H9 (cell line): ENCODE measurements at regions not wholly inside any gene's neighbourhood (a gene's known extent, or its start where the extent isn't known, plus 50 kb on each side); places are given as distances from the start of the nearest gene placed in this dataset.

ENCODE experiments used
- DNase-seq: peaks from one replicate; pipeline ENCODE4 v3.0.0-alpha.2; 2017
- H2AFZ ChIP-seq: one replicate; pipeline ENCODE4 v1.6.1; 2013; ENCODE audit warnings: mild to moderate bottlenecking, low read length, control low read depth, moderate library complexity
- H2AK5ac ChIP-seq: 2 replicates; pipeline ENCODE4 v1.6.1; 2013; ENCODE audit warnings: low read length, control low read depth, mixed read lengths; ENCODE audit not compliant: insufficient read length
- H2BK120ac ChIP-seq: one replicate; pipeline ENCODE4 v1.6.1; 2013; ENCODE audit warnings: low read depth, mild to moderate bottlenecking, low read length, control low read depth, inconsistent platforms; ENCODE audit not compliant: poor library complexity, severe bottlenecking
- H2BK12ac ChIP-seq: 2 replicates; pipeline ENCODE4 v1.6.1; 2013; ENCODE audit warnings: low read length, control low read depth, mixed read lengths, low read depth; ENCODE audit not compliant: insufficient read length
- H2BK15ac ChIP-seq: 2 replicates; pipeline ENCODE4 v1.6.1; 2013; ENCODE audit warnings: low read depth, low read length, control low read depth
- H2BK20ac ChIP-seq: one replicate; pipeline ENCODE4 v1.6.1; 2013; ENCODE audit warnings: low read depth, mild to moderate bottlenecking, low read length, control low read depth, inconsistent platforms; ENCODE audit not compliant: poor library complexity, severe bottlenecking
- H2BK5ac ChIP-seq: 2 replicates; pipeline ENCODE4 v1.6.1; 2013; ENCODE audit warnings: low read length, control low read depth, mixed read lengths; ENCODE audit not compliant: insufficient read length
- H3K14ac ChIP-seq: 2 replicates; pipeline ENCODE4 v1.6.1; 2013; ENCODE audit warnings: low read length, control low read depth; ENCODE audit not compliant: insufficient read depth
- H3K18ac ChIP-seq: 2 replicates; pipeline ENCODE4 v1.6.1; 2013; ENCODE audit warnings: low read depth, mild to moderate bottlenecking, mixed read lengths, low read length, control low read depth; ENCODE audit not compliant: insufficient read length
- H3K23ac ChIP-seq: 2 replicates; pipeline ENCODE4 v1.6.1; 2013; ENCODE audit warnings: low read length, control low read depth, mixed read lengths, low read depth; ENCODE audit not compliant: insufficient read length
- H3K23me2 ChIP-seq: 2 replicates; pipeline ENCODE4 v1.6.1; 2013; ENCODE audit warnings: low read depth, mild to moderate bottlenecking, mixed read lengths, low read length, control low read depth; ENCODE audit not compliant: insufficient read length, poor library complexity, severe bottlenecking
- H3K27ac ChIP-seq: 2 replicates; pipeline ENCODE4 v1.5.1; 2013; ENCODE audit warnings: low read length, control low read depth, mixed read lengths, low read depth; ENCODE audit not compliant: insufficient read length
- H3K27me3 ChIP-seq: 2 replicates; pipeline ENCODE4 v1.6.1; 2013; ENCODE audit warnings: low read length, control low read depth, inconsistent platforms; ENCODE audit not compliant: insufficient read depth
- H3K4ac ChIP-seq: 2 replicates; pipeline ENCODE4 v1.6.1; 2013; ENCODE audit warnings: low read depth, mild to moderate bottlenecking, control low read depth, inconsistent platforms, low read length, moderate library complexity
- H3K4me1 ChIP-seq: 2 replicates; pipeline ENCODE4 v1.6.1; 2013; ENCODE audit warnings: low read length, control low read depth, inconsistent platforms; ENCODE audit not compliant: insufficient read depth
- H3K4me2 ChIP-seq: 2 replicates; pipeline ENCODE4 v1.6.1; 2013; ENCODE audit warnings: low read length, control low read depth, mixed read lengths; ENCODE audit not compliant: insufficient read length, insufficient read depth
- H3K56ac ChIP-seq: 2 replicates; pipeline ENCODE4 v1.6.1; 2013; ENCODE audit warnings: low read depth, mild to moderate bottlenecking, mixed read lengths, low read length, control low read depth; ENCODE audit not compliant: insufficient read length
- H3K79me1 ChIP-seq: 2 replicates; pipeline ENCODE4 v1.6.1; 2013; ENCODE audit warnings: low read depth, mild to moderate bottlenecking, moderate library complexity, low read length, control low read depth, inconsistent platforms; ENCODE audit not compliant: insufficient read depth, poor library complexity, severe bottlenecking
- H3K79me2 ChIP-seq: 2 replicates; pipeline ENCODE4 v1.6.1; 2013; ENCODE audit warnings: low read length, control low read depth, inconsistent platforms; ENCODE audit not compliant: insufficient read depth
- H3K9ac ChIP-seq: 2 replicates; pipeline ENCODE4 v1.6.1; 2013; ENCODE audit warnings: low read length, control low read depth, mixed read lengths; ENCODE audit not compliant: insufficient read length; ENCODE audit errors: extremely low read depth
- H3K9me3 ChIP-seq: one replicate; pipeline ENCODE4 v1.6.1; 2013; ENCODE audit warnings: low read depth, low read length, inconsistent platforms; ENCODE audit not compliant: control insufficient read depth
- H3T11ph ChIP-seq: one replicate; pipeline ENCODE4 v1.6.1; 2013; ENCODE audit warnings: mild to moderate bottlenecking, low read length, control low read depth, inconsistent platforms
- H4K20me1 ChIP-seq: one replicate; pipeline ENCODE4 v1.6.1; 2013; ENCODE audit not compliant: control insufficient read depth, insufficient read length, insufficient read depth
- H4K5ac ChIP-seq: 2 replicates; pipeline ENCODE4 v1.6.1; 2013; ENCODE audit warnings: low read depth, mild to moderate bottlenecking, mixed read lengths, low read length, control low read depth; ENCODE audit not compliant: insufficient read length
- H4K8ac ChIP-seq: replicated peaks from 2 replicates; pipeline ENCODE4 v1.6.1; 2013; ENCODE audit warnings: low read length, control low read depth, mixed read lengths, low read depth; ENCODE audit not compliant: insufficient read length
- H4K91ac ChIP-seq: 2 replicates; pipeline ENCODE4 v1.6.1; 2013; ENCODE audit warnings: low read depth, mild to moderate bottlenecking, moderate library complexity, mixed read lengths, low read length, control low read depth; ENCODE audit not compliant: insufficient read length
- H3K27ac Mint-ChIP-seq, 3 experiments: 2 replicates in 2 of 3; 3 replicates in 1 of 3; pipeline ENCODE4 v1.8.0; 2020 to 2021; ENCODE audit warnings: mixed read lengths in 3 of 3, mild to moderate bottlenecking in 1 of 3, moderate library complexity in 1 of 3
- H3K27me3 Mint-ChIP-seq: 2 replicates; pipeline ENCODE4 v1.8.0; 2021; ENCODE audit warnings: low read depth, mild to moderate bottlenecking, moderate library complexity, mixed read lengths
- H3K36me3 Mint-ChIP-seq, 3 experiments: 2 replicates in 2 of 3; 3 replicates in 1 of 3; pipeline ENCODE4 v1.8.0; 2020 to 2021; ENCODE audit warnings: low read depth in 3 of 3, mixed read lengths in 3 of 3; ENCODE audit not compliant: insufficient read depth in 1 of 3
- H3K4me1 Mint-ChIP-seq, 2 experiments: 2 replicates each; pipeline ENCODE4 v1.8.0; 2020; ENCODE audit warnings: mixed read lengths in 2 of 2
- H3K4me3 Mint-ChIP-seq, 2 experiments: 2 replicates in 1 of 2; 3 replicates in 1 of 2; pipeline ENCODE4 v1.8.0; 2020 to 2021; ENCODE audit warnings: mild to moderate bottlenecking in 2 of 2, mixed read lengths in 2 of 2, moderate library complexity in 1 of 2
- H3K9me3 Mint-ChIP-seq, 2 experiments: 2 replicates in 1 of 2; 3 replicates in 1 of 2; pipeline ENCODE4 v1.8.0; 2020; ENCODE audit warnings: mild to moderate bottlenecking in 2 of 2, mixed read lengths in 2 of 2, moderate library complexity in 1 of 2
- WGBS: extraction: QIAGEN DNeasy Blood & Tissue Kit; methylation state at CpG from one replicate; pipeline ENCODE4 v1.1.7; 2013; ENCODE audit warnings: missing lambda C conversion rate, low lambda C conversion rate, mixed read lengths; ENCODE audit not compliant: insufficient read length; ENCODE audit errors: extremely low coverage; 5-methylcytosine and 5-hydroxymethylcytosine counted together
- TF ChIP-seq, protein P1 (sequence below): fragments of 200-600 bp; sonication (generic); conservative IDR thresholded peaks from 3 replicates; pipeline ENCODE4 v1.8.0; 2021; ENCODE audit warnings: antibody characterized with exemption, mild to moderate bottlenecking

DNA sequence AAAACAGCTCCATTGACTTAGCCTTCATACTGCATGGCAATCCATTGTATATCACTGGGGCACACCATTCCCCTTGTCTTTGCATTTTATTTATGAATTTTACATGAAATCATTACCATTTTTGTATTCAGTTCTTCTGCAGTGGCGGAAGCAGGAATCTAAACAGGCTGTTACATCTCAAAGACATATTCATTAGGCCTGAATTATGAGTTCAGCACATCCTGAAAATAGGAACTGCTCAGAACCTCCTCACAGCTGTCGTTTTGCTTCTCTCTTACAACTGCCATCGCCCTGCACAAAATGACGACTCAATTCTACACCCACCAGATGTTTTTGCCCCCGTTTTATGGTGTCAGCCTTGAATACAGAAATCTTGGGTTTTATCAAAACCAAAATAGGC lies 474.4 kb upstream of the MAGEB18 start:
- Histone ChIP-seq H3K27ac (no peak overlapping the region), H3T11ph (no peak overlapping the region), H3K23me2 (no peaks in the 10 kb centered on the region), H2AK5ac (no peak overlapping the region), H3K79me2 (no peaks in the 10 kb centered on the region), H3K4ac (no peak overlapping the region), H2AFZ (no peak overlapping the region), H3K27me3 (no peaks in the 10 kb centered on the region), H4K8ac (no peak overlapping the region), H2BK20ac (no peak overlapping the region), H2BK120ac (no peak overlapping the region), H3K23ac (no peak overlapping the region), H3K4me2 (no peak overlapping the region), H2BK12ac (no peak overlapping the region), H3K9me3 (peaks cover 17% of the 10 kb centered on the region), H4K20me1 (no peaks in the 10 kb centered on the region), H3K4me1 (no peaks in the 10 kb centered on the region), H3K18ac (no peak overlapping the region), H3K9ac (no peak overlapping the region), H2BK15ac (no peak overlapping the region), H3K56ac (no peak overlapping the region), H4K91ac (no peak overlapping the region), H3K14ac (no peak overlapping the region), H2BK5ac (no peak overlapping the region), H4K5ac (no peak overlapping the region), H3K79me1 (no peaks in the 10 kb centered on the region)
- no CpG with 5 or more reads among the region's 5 CpGs for WGBS
- Mint-ChIP-seq H3K4me1 (no peaks in the 10 kb centered on the region), H3K27ac (no peak overlapping the region), H3K27me3 (no peaks in the 10 kb centered on the region), H3K9me3 (peaks cover 28 to 40% of the 10 kb centered on the region in 2 experiments), H3K4me3 (no peak overlapping the region), H3K36me3 (no peaks in the 10 kb centered on the region; a peak in 1 of 7 replicates)
- TF ChIP-seq, protein P1, sequence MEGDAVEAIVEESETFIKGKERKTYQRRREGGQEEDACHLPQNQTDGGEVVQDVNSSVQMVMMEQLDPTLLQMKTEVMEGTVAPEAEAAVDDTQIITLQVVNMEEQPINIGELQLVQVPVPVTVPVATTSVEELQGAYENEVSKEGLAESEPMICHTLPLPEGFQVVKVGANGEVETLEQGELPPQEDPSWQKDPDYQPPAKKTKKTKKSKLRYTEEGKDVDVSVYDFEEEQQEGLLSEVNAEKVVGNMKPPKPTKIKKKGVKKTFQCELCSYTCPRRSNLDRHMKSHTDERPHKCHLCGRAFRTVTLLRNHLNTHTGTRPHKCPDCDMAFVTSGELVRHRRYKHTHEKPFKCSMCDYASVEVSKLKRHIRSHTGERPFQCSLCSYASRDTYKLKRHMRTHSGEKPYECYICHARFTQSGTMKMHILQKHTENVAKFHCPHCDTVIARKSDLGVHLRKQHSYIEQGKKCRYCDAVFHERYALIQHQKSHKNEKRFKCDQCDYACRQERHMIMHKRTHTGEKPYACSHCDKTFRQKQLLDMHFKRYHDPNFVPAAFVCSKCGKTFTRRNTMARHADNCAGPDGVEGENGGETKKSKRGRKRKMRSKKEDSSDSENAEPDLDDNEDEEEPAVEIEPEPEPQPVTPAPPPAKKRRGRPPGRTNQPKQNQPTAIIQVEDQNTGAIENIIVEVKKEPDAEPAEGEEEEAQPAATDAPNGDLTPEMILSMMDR: no peak
- DNase-seq: no peak
